ENCODE measurements at regions not wholly inside any gene's neighbourhood (a gene's known extent, or its start where the extent isn't known, plus 50 kb on each side); places are given as distances from the start of the nearest gene placed in this dataset.
"Not testable (repeated sequence)": the region's sequence is repeated elsewhere in the genome, so short reads cannot be mapped to it uniquely, and the experiment has no call there.

DNA sequence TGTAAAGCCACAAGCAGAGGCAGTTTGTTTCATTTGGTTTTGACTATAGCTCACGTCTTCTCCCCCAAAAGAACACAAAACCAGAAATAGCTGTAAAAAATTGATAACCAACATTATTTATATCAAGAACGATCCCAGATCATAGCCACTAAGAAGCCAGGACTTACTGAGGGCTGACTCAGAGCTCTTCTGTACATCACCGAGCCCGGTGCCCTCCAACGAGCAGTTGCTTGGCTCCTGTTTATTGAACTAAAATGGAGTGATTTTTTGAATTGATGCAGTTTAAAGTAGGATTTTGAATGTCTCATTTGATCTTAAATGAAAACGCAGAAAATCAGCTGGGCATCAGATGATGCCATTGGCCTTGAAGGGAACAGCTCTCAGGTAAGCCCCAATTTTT, 343.3 kb downstream of the INSIG2 start:
- no peak for DNase-seq (ENCODE audit: low read depth in 4 of 4, low spot score in 3 of 4)

DNA sequence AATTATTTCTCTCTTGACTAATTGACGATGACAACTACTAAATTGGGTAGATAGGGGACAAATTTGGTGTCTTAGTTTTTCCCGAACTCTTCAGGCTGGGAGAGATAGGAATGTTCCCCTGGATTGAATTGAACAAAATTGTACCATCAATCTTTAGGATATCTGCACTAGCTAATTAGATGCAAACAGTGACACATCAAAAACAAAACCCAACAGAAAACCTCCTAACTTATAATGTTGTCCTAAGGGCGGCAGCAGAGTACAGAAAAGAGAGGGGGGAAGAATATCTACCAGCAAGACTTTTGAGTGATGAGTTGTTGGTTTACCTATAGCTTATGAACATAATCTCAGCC, 342.9 kb downstream of the INSIG2 start:
- DNase-seq (ENCODE audit: low read depth in 4 of 4, low spot score in 3 of 4), result no peak

DNA sequence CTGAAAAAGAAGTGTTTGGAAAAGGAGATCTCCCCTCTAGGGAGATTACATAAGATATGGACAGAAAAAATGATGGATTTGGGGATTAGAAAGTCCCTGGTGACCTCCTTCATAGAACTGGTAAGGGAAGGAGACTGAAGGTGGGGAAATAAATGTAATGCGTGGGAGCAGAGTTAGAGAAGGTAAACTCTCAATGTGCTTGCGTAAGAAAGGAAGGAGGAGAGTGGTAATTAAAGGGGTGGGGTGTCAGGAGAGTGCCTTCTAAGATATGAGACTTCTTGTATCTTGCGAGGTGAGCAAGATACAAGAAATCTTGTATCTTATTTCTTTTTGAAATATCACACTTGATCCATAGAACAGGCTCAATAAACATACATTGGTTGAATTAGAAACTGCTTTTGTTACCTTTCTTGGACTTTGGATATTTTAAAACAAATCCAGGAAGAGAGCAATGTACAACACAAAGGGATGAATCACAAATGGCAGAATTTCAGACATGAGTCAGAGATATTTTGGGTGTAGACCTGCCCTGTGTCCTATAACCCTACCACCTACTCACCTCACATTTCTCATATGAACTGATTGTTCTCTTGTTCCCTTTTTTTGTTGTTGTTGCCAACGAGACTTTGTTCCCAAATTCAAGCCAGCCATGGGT, 342.4 kb downstream of the INSIG2 start:
- no peak for DNase-seq (ENCODE audit: low read depth in 4 of 4, low spot score in 3 of 4)

DNA sequence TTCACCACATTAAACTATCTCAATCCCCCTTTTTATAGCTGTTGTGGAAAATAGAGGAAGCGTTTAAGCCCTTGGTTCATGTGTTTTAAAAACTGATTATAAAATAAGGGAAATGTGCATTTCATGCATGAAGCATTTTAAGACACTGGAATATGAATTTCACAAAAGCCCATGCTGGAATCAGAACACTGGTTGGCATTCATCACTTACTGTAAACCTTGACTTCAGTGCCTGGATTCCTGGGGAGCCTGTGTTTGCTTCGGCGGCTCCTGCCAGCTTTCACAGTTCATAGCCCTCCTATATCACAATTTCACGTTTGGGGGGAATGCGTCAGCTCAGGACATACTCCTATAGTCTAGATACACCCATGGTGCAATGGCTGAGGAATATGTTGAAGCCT, 336.9 kb downstream of the INSIG2 start:
- no peak for DNase-seq (ENCODE audit: low read depth in 4 of 4, low spot score in 3 of 4)

DNA sequence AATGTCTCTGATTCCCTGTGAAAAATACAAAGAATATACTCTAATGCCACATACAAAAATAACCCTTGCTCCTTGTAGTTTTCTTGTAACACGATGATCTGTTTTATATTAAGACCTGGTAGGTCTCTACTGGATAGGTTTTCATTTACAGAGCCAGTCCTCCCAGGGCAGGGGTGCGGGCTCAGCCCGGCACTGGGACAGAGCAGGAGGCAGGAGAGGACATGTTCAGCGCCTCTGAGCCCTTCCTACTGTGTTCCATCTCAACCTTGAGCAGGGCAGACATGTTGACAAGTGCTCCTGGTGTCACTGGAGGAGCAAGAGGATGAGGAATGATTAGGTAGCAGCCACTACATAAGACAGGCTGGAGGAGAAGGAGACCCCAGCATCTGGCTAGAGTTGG, 335.5 kb downstream of the INSIG2 start:
- no peak for DNase-seq (ENCODE audit: low read depth in 4 of 4, low spot score in 3 of 4)

DNA sequence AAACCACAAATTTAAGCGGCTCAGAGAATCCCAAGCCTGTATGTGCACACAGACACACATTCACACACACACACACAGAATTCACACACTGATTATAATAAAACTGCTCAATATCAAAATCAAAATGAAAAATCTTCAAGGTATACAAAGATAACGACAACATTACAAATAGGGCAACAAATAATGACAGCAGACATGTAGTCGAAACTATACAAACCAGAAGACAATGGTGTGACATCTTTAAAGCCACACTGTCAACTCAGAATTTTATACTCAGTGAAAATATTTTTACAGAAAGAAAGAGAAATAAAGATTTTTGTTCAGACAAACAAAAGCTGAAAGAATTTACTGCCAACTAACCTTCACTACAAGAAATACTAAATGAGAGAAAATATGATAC, 333.4 kb downstream of the INSIG2 start:
- no peak for DNase-seq (ENCODE audit: low read depth in 4 of 4, low spot score in 3 of 4)

DNA sequence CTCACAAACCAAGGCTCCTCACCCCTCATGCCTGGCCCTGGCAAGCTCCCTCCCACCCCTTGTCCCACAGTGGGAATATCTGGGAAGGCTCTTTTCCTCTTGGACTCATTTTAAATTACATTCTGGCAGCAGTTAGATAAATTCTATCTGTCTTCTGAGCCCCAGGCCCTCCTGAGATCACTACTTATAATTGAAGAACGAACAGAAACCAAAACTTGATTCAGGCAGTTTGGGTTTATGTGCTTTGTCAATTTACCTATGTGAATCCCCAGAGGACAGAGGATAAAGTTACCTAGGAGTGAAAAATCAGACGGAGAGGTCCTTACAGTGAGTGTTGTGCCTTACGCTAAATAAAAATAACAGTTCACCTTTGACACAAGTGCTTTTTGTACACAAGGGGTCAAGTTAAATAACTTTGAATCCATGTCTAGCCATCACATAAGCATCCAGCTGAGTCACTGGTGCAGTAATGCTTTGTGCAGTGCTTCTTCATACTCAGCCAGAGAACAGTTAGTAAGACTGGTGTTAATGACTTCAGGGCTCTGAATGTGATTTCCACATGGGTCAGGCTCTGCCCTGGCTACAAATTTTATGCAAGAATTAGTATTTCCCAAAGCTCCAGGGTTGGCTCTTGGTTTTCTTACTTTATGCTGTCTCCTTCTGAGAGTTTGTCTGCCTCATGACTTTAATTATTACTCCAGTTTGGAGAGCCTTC, 329.3 kb downstream of the INSIG2 start:
- no peak for DNase-seq (ENCODE audit: low read depth in 4 of 4, low spot score in 3 of 4)

DNA sequence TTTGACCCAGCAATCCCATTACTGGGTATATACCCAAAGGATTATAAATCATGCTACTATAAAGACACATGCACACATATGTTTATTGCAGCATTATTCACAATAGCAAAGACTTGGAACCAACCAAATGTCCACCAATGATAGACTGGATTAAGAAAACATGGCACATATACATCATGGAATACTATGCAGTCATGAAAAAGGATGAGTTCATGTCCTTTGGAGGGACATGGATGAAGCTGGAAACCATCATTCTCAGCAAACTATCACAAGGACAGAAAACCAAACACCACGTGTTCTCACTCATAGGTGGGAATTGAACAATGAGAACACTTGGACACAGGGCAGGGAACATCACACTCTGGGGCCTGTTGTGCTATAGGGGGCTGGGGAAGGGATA, 326.9 kb downstream of the INSIG2 start:
- not testable (repeated sequence) for DNase-seq (ENCODE audit: low read depth in 4 of 4, low spot score in 3 of 4)

DNA sequence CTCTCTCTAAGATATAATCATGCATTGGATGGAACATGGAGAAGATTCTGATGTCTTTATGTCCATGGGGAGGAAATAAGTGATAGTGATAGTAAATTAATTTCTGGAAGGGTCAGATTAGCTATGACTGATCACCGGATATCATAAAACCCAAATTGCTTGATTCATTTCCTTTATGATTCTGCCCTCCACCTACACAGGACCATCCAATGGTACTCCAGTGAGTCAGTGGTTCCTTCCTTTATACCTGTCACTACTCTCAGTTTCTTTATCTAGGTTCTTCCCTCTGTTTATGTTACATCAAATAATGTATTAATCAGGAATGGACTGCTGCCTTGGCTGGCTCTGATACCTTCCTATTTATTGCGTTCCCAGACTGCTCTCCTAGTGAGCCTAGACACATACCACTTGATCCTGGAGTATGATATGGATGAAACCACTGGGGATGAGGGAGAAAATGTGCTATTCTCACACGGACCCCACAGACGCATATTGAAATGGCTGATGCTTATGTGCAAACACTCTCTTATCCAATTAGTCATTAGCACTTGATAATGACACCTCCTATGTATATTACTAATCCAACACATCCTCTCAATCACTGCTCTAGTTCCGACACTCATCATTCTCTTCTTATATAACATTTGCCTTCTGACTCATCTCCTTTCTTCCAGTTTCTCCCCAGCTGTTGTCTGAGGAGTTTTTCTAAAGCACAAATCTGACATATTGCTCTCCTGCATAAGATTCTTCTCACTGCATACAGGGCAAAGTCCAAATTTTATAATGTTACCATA, 315.6 kb downstream of the INSIG2 start:
- no peak for DNase-seq (ENCODE audit: low read depth in 4 of 4, low spot score in 3 of 4)

DNA sequence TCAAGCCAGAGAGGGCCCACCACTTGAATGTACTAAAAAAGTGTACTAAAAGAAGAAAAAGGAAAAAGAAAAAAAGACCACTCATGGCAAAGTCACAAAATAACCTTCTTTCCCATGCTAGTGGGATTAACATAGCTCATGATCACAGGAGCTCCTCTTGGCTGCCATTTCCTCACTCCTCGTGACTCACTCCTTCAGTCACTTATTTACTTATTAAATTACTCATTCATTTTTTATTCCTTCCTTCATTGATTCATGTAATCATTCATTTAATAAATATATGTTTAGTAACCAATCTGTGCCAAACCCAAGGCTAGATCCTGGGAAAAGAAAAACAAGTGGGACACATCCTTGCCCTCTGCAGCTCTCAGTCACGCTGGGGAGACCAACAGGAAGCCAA, 300.5 kb downstream of the INSIG2 start:
- no peak for DNase-seq (ENCODE audit: low read depth in 4 of 4, low spot score in 3 of 4)

DNA sequence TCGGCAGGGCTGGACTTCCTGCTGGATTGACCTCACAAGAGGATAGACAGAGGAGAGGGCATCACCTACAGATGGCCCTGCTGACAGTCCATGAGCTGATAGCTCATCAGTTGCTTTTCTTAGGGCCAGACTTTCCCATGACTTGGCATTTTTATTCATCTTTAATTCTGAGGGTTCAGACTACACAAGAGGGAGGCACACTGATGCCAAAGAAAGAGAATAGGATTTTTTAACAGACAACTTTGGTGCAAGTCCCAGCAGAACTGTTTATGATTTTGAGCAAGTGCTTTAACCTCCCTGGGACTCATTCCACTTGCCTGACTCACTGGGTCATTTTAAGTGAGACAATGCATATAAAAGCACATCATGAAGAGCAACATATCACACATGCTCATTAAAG, 299.2 kb downstream of the INSIG2 start:
- no peak for DNase-seq (ENCODE audit: low read depth in 4 of 4, low spot score in 3 of 4)

DNA sequence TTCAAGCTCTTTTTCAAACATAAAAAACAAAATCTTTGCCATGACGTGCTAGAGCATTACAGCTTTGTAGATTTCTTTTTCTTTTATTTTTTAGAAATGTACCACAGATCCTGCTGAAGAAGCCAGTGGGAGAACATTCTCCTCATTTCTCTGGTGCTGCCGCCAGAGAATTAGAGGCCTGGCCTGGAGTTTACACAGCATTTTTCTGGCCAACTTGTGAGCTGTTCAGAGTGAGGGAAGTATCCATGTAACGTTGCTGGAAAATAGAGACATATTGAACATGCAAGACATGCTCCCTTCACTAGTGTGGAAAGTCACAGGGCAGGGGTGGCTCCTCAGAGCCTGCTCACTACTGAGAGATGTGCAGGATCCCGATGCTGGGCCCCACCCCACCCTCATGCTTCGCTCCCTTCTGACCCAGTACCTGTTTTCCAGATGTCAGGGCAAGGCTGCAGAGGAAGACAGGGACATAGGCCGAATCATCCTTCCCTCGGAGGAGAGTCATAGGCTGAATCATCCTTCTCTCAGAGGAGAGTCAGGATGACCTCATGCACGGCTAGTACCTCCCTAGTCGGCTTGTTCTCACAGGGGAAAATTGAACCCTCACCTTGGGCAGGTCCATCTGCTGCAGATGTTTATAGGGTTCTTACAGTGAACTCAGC, 298.5 kb downstream of the INSIG2 start:
- no peak for DNase-seq (ENCODE audit: low read depth in 4 of 4, low spot score in 3 of 4)

DNA sequence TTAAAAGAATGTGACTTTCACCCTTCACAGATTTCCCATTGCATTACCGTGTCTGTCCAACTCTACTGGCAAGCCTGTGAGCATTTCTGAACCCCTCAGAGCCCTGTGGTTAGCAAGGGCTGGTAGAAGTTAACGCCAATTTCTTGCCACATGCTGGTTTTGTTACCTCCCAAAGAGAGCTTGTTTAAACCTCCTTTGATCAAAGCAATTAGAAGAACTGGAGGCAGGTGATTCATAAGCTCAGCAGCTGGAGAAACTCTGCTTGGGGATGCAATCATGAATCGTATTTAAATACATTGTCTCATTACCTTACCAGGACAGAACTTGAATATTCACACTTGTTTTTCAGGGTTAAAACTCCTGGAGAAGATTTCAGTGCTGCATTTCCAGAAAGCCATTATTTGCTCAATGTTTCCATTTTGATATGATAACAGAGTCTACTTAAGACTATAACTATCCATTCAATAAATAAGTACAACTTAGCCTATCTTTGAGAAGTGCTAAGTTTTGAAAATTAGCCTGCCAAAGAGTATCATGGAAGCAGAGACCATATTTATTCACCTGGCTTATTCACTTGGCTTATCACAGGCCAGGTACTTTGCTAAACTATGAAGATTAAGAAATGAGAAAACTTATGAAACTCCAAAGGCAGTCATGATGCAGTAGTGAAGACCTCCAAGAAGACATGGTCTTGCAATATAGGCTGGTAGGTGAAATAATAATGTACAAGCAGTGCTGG, 292.8 kb downstream of the INSIG2 start:
- no peak for DNase-seq (ENCODE audit: low read depth in 4 of 4, low spot score in 3 of 4)

DNA sequence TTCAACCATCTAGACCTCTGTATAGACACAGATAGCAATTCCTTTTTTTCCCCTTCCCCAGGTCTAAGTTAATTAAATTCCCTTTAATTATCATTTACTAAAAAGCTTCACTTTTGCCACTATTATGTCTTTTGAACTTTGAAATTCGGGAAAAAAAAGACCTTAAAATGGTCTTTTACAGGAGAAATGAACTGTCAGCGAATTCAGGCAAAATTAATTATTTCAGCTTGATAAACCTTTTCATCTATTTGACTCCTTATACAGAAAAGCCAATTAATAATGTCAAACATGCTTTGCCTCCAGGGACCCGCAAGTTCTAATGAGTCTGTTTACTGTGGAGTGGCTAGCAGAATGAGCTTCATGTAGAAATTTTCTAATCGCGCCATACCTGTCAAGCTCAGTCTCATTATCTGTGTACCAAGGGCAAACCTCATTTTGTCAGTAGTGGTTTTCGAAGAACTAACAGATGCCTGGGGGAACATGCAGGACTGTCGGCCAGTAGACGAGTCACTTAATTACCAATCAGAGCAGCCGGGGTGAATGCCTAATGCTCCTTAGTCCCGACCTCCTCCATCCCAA, 287.7 kb downstream of the INSIG2 start:
- DNase-seq (ENCODE audit: low read depth in 4 of 4, low spot score in 3 of 4), result no peak

DNA sequence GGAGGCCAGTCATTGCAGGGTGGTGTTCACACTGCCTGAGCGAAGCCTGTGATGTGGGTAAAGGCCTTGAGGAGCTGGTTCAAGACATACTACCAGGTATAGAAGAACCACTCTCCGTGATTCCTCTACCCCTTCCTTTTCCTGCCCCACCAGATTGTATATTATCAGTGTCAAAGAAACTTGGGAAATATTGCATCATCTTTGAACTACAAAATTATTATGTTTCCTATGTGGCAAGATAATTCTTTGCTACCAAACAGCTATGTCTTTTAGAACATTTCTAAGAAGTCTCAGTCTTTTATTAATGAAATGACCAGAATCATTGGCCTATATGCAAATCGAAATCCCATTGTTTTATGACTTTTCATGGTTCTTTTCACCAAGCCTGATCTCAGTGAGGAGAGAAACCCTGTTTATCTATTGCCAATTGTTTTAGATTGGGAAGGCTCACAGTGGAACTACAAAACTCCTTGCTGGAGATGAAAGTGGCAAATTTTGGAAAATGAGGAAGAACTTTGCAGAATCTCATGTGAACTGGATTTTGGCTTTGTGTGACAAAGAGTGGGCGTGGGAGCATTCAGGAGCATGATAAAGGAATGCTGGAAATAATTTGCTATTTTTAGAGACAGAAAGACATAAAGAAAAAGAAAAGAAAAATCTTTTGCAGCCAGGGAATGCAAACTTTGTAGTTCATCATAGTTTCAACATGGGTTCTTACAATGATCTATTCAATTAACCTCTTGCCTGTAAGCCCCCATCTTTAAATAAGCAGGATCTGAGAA, 286.9 kb downstream of the INSIG2 start:
- no peak for DNase-seq (ENCODE audit: low read depth in 4 of 4, low spot score in 3 of 4)

DNA sequence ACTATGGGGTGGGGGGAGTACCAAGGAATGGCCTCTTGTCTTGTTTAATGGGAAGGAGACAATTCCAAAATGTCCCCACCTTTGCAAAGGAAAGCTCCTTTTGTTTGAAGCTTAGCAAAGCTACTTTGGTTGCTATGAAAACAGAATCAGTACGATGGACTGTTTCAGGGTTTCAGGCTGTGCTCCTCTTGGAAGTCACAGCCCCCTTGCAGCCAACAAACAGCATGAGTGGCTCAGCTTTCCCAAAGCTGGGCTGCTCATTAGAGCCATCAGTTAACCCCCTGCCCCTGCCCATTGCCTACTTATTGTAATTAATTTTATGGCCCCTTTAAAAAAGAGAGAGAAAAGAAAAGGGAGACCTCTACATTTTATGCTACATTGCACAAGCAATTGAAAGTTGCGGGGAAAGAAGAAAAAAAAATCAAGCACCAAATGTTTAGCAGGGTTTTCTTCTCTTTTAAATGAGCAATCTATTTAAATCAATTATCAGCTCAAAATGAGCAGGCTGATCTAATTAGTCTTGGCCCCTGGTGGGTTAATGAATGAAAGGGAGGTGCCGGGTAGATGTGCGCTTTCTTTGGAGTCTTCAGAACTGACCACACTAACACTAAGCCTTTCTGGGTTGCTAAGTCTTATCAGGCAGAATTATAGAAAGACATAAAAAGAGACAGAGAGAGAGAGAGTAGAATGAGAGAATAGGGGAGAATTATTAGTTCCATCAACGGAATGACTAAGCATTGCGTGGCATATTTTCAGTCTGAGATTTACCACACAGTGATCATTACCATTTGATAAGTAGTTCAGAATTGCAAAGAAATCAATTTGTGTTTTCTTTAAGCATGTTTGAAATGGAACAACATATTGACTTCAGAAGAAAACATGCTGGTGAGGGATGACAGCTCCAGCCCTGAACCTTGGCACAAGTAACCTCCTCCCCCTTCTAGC, 284.9 kb downstream of the INSIG2 start:
- no peak for DNase-seq (ENCODE audit: low read depth in 4 of 4, low spot score in 3 of 4)

DNA sequence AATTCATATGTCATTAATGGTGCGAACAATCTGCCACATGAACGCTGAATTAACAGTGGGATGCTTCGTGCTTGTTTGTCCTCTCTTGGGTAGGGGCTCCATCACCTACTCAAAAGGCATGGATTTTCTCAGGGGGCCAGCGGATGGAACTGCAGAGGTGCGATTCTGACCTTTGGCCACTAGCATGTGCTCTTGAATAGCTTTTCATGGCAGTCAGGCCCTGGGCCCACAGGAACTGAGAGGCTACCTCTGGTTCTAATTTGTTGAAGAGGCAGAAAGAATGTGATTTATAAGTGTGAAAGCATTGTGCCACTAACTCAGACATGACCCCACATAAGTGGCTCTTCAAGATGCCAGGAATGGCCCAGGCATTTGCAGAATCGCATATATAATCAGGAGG, 283.2 kb downstream of the INSIG2 start:
- DNase-seq (ENCODE audit: low read depth in 4 of 4, low spot score in 3 of 4), result peak in 1 of 4 donors; percentile 9

DNA sequence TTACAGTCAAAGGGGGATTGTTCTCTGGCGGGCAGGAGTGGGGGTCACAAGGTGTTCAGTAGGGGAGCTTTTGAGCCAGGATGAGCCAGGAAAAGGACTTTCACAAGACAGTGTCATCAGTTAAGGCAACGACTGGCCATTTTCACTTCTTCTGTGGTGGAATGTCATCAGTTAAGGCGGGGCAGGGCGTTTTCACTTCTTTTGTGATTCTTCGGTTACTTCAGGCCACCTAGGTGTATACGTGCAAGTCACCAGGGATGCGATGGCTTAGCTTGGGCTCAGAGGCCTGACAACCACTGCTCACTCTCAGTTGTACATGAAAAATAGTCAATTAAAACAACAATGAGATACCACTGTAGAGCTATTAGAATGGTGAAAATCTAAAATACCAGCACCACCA, 281.2 kb downstream of the INSIG2 start:
- not testable (repeated sequence) for DNase-seq (ENCODE audit: low read depth in 4 of 4, low spot score in 3 of 4)
